Neural progenitor cell (in vitro differentiated cells): ENCODE measurements at regions not wholly inside any gene's neighbourhood (a gene's known extent, or its start where the extent isn't known, plus 50 kb on each side); places are given as distances from the start of the nearest gene placed in this dataset.
A peak's percentile ranks its signal among the peaks of the same experiment; 100 is the strongest.

Experiments
- DNase-seq: peaks from one replicate; pipeline ENCODE4 v3.0.0-alpha.2; 2016; ENCODE audit warnings: low spot score
- H2AFZ ChIP-seq: fragments of 200-600 bp; sonication (generic); replicated peaks from 2 replicates; pipeline ENCODE4 v1.6.1; 2016; ENCODE audit warnings: antibody characterized with exemption
- H3F3A ChIP-seq: fragments of 200-600 bp; sonication (generic); 2 replicates; pipeline ENCODE4 v1.6.1; 2016; ENCODE audit warnings: antibody characterized with exemption, low read depth
- H3K27ac ChIP-seq: fragments of 200-600 bp; sonication (generic); 2 replicates; pipeline ENCODE4 v1.5.1; 2016; ENCODE audit warnings: mild to moderate bottlenecking
- H3K27me3 ChIP-seq: fragments of 200-600 bp; sonication (generic); 2 replicates; pipeline ENCODE4 v1.6.1; 2016; ENCODE audit warnings: mild to moderate bottlenecking, moderate library complexity
- H3K36me3 ChIP-seq: fragments of 200-600 bp; sonication (generic); 2 replicates; pipeline ENCODE4 v1.5.1; 2016
- H3K4me1 ChIP-seq: fragments of 200-600 bp; sonication (generic); 2 replicates; pipeline ENCODE4 v1.6.1; 2016; ENCODE audit warnings: mixed run types
- H3K4me2 ChIP-seq: fragments of 200-600 bp; sonication (generic); 2 replicates; pipeline ENCODE4 v1.6.1; 2016
- H3K4me3 ChIP-seq: fragments of 200-600 bp; sonication (generic); 2 replicates; pipeline ENCODE4 v1.5.1; 2016
- H3K79me2 ChIP-seq: fragments of 200-600 bp; sonication (generic); 2 replicates; pipeline ENCODE4 v1.6.1; 2016; ENCODE audit warnings: low read depth
- H3K9ac ChIP-seq: fragments of 200-600 bp; sonication (generic); 2 replicates; pipeline ENCODE4 v1.6.1; 2016
- H3K9me3 ChIP-seq: fragments of 200-600 bp; sonication (generic); 2 replicates; pipeline ENCODE4 v1.5.1; 2016; ENCODE audit warnings: low read depth
- H4K20me1 ChIP-seq: fragments of 200-600 bp; sonication (generic); 2 replicates; pipeline ENCODE4 v1.6.1; 2016; ENCODE audit warnings: low read depth
- H3K27ac Mint-ChIP-seq: 3 replicates; pipeline ENCODE4 v1.8.0; 2021; ENCODE audit warnings: mixed read lengths
- H3K27me3 Mint-ChIP-seq: 2 replicates; pipeline ENCODE4 v1.8.0; 2022; ENCODE audit warnings: low read depth, mild to moderate bottlenecking, inconsistent platforms, moderate library complexity, mixed read lengths; ENCODE audit not compliant: insufficient read depth
- H3K36me3 Mint-ChIP-seq: 3 replicates; pipeline ENCODE4 v1.8.0; 2021; ENCODE audit warnings: mixed read lengths
- H3K4me1 Mint-ChIP-seq: 3 replicates; pipeline ENCODE4 v1.8.0; 2021; ENCODE audit warnings: mixed read lengths
- H3K4me3 Mint-ChIP-seq: 3 replicates; pipeline ENCODE4 v1.8.0; 2021; ENCODE audit warnings: mild to moderate bottlenecking, moderate library complexity, mixed read lengths
- H3K9me3 Mint-ChIP-seq: 3 replicates; pipeline ENCODE4 v1.8.0; 2020; ENCODE audit warnings: mixed read lengths
- EZH2 ChIP-seq: fragments of 200-600 bp; sonication (generic); IDR thresholded peaks from 2 replicates; pipeline ENCODE4 v1.6.1; 2017; ENCODE audit warnings: antibody characterized with exemption, mild to moderate bottlenecking, moderate library complexity
- EZH2phosphoT487 ChIP-seq: fragments of 200-600 bp; sonication (generic); IDR thresholded peaks from 2 replicates; pipeline ENCODE4 v1.6.1; 2017; ENCODE audit warnings: antibody characterized with exemption
- TF ChIP-seq, protein P1 (sequence below): fragments of 200-600 bp; sonication (generic); IDR thresholded peaks from 2 replicates; pipeline ENCODE4 v1.5.1; 2017; ENCODE audit warnings: antibody characterized with exemption, mild to moderate bottlenecking

- Histone ChIP-seq H3K79me2 (no peaks in the 10 kb centered on the region), H3K27me3 (no peaks in the 10 kb centered on the region), H3F3A (peaks cover 17% of the 10 kb centered on the region), H4K20me1 (no peaks in the 10 kb centered on the region), H3K4me3 (no peak overlapping the region), H3K27ac (no peak overlapping the region), H3K4me1 (peaks cover 41% of the 10 kb centered on the region), H3K36me3 (no peaks in the 10 kb centered on the region), H3K9me3 (no peaks in the 10 kb centered on the region), H3K4me2 (no peak overlapping the region), H3K9ac (no peak overlapping the region), H2AFZ (peak overlapping the region; percentile 46)
- H3K9me3 Mint-ChIP-seq: no peaks in the 10 kb centered on the region
- H3K4me1 Mint-ChIP-seq: peaks cover 33% of the 10 kb centered on the region
- no peak overlapping the region for H3K27ac Mint-ChIP-seq
- DNase-seq: no peak
- no peaks in the 10 kb centered on the region for H3K36me3 Mint-ChIP-seq
- H3K4me3 Mint-ChIP-seq: no peak overlapping the region
- no peaks in the 10 kb centered on the region for H3K27me3 Mint-ChIP-seq
- TF ChIP-seq, protein P1, sequence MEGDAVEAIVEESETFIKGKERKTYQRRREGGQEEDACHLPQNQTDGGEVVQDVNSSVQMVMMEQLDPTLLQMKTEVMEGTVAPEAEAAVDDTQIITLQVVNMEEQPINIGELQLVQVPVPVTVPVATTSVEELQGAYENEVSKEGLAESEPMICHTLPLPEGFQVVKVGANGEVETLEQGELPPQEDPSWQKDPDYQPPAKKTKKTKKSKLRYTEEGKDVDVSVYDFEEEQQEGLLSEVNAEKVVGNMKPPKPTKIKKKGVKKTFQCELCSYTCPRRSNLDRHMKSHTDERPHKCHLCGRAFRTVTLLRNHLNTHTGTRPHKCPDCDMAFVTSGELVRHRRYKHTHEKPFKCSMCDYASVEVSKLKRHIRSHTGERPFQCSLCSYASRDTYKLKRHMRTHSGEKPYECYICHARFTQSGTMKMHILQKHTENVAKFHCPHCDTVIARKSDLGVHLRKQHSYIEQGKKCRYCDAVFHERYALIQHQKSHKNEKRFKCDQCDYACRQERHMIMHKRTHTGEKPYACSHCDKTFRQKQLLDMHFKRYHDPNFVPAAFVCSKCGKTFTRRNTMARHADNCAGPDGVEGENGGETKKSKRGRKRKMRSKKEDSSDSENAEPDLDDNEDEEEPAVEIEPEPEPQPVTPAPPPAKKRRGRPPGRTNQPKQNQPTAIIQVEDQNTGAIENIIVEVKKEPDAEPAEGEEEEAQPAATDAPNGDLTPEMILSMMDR: no peak
- TF ChIP-seq EZH2 (no peak), EZH2phosphoT487 (no peak)
Measured at GRCh38 chr1:87686671-87687070, 358.0 kb downstream of the LMO4 start.

DNA sequence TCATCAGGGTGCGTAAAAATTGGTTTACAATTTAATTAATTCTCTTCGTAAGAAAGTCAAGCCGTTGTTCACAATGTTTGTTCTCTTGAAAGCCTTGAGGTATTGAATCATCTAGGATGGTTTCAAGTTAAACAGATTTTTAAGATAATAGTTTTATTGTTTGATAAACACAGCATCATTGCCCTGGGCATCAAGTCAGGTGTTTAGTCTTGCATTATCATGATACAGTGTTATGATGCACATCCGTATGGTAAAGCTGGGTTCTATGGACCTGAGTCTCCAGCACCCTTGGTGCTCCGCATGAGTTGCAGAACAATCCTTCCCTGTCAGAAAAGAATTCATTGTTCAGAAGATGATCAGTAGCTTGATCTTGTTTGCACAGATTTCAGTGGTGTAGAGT is 359.5 kb downstream of the LMO4 start:
- no peak overlapping the region for H3K27ac Mint-ChIP-seq
- H3K4me3 Mint-ChIP-seq: no peak overlapping the region
- no peaks in the 10 kb centered on the region for H4K20me1 ChIP-seq
- no peaks in the 10 kb centered on the region for H3K36me3 Mint-ChIP-seq
- no peak for TF ChIP-seq EZH2phosphoT487
- no peak for TF ChIP-seq EZH2
- TF ChIP-seq, protein P1: no peak
- H3K4me1 ChIP-seq: peaks cover 34% of the 10 kb centered on the region
- no peaks in the 10 kb centered on the region for H3K79me2 ChIP-seq
- H3K27ac ChIP-seq: no peak overlapping the region
- H2AFZ ChIP-seq: no peak overlapping the region
- no peak for DNase-seq
- H3K4me1 Mint-ChIP-seq: peaks cover 32% of the 10 kb centered on the region
- H3K4me3 ChIP-seq: no peak overlapping the region
- H3K9ac ChIP-seq: no peak overlapping the region
- H3K9me3 Mint-ChIP-seq: no peaks in the 10 kb centered on the region
- H3K9me3 ChIP-seq: no peaks in the 10 kb centered on the region
- H3K27me3 ChIP-seq: no peaks in the 10 kb centered on the region
- H3F3A ChIP-seq: peaks cover 17% of the 10 kb centered on the region
- H3K36me3 ChIP-seq: no peaks in the 10 kb centered on the region
- H3K4me2 ChIP-seq: no peak overlapping the region
- no peaks in the 10 kb centered on the region for H3K27me3 Mint-ChIP-seq

DNA sequence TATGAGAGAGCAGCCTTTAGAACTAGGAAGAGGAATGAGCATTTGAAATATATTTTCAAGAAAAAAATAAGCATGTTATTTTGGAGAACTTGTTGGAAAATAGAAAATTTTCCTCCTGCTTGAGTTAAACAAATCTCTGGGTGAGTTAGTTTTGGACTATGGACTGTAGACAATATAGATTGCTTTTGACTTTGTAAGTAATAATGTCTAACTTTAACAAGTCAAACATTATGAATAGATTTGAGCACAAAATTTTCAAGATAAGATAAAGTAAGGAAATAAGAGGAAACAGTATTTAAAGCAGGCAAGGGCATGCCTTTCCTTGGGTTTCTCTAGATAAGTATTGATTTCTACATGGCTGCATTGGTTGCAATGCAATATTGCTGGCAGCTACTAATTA is 360.8 kb downstream of the LMO4 start:
- H3K4me2 ChIP-seq: no peak overlapping the region
- H3K9ac ChIP-seq: no peak overlapping the region
- H3K36me3 Mint-ChIP-seq: no peaks in the 10 kb centered on the region
- TF ChIP-seq EZH2 (no peak), EZH2phosphoT487 (no peak)
- TF ChIP-seq, protein P1: no peak
- H3K4me1 Mint-ChIP-seq: peaks cover 22% of the 10 kb centered on the region
- no peaks in the 10 kb centered on the region for H3K9me3 Mint-ChIP-seq
- no peak overlapping the region for H3K27ac Mint-ChIP-seq
- H3K4me1 ChIP-seq: peaks cover 21% of the 10 kb centered on the region
- H3K27ac ChIP-seq: no peak overlapping the region
- no peaks in the 10 kb centered on the region for H3K27me3 Mint-ChIP-seq
- peak overlapping the region; percentile 13 for H2AFZ ChIP-seq
- H3F3A ChIP-seq: peaks cover 12% of the 10 kb centered on the region
- H3K79me2 ChIP-seq: no peaks in the 10 kb centered on the region
- no peak overlapping the region for H3K4me3 ChIP-seq
- no peaks in the 10 kb centered on the region for H3K36me3 ChIP-seq
- DNase-seq: no peak
- no peaks in the 10 kb centered on the region for H3K27me3 ChIP-seq
- no peak overlapping the region for H3K4me3 Mint-ChIP-seq
- H4K20me1 ChIP-seq: no peaks in the 10 kb centered on the region
- no peaks in the 10 kb centered on the region for H3K9me3 ChIP-seq

- Histone ChIP-seq H3K4me2 (no peak overlapping the region), H3K9ac (no peak overlapping the region), H2AFZ (no peak overlapping the region), H3K4me1 (no peaks in the 10 kb centered on the region), H3K4me3 (no peak overlapping the region), H3F3A (no peaks in the 10 kb centered on the region), H3K36me3 (no peaks in the 10 kb centered on the region), H3K27ac (no peak overlapping the region), H4K20me1 (no peaks in the 10 kb centered on the region), H3K27me3 (no peaks in the 10 kb centered on the region), H3K9me3 (no peaks in the 10 kb centered on the region), H3K79me2 (no peaks in the 10 kb centered on the region)
- TF ChIP-seq EZH2phosphoT487 (no peak), EZH2 (no peak)
- TF ChIP-seq, protein P1: no peak
- Mint-ChIP-seq H3K9me3 (peaks cover 6% of the 10 kb centered on the region), H3K4me1 (no peaks in the 10 kb centered on the region), H3K4me3 (no peak overlapping the region), H3K27ac (no peak overlapping the region), H3K36me3 (no peaks in the 10 kb centered on the region), H3K27me3 (peaks cover 2% of the 10 kb centered on the region)
- DNase-seq: no peak
Measured at GRCh38 chr1:87696483-87696882, 367.8 kb downstream of the LMO4 start.
